HG02798 (cell line): ENCODE measurements at regions not wholly inside any gene's neighbourhood (a gene's known extent, or its start where the extent isn't known, plus 50 kb on each side); places are given as distances from the start of the nearest gene placed in this dataset.
"Not testable (repeated sequence)": the region's sequence is repeated elsewhere in the genome, so short reads cannot be mapped to it uniquely, and the experiment has no call there.

Source experiments
- ATAC-seq: cut with Tn5 transposase; IDR thresholded peaks from one replicate; pipeline ENCODE4 v1.9.1; 2021; ENCODE audit warnings: mild to moderate bottlenecking; ENCODE audit not compliant: unreplicated experiment, poor library complexity

DNA sequence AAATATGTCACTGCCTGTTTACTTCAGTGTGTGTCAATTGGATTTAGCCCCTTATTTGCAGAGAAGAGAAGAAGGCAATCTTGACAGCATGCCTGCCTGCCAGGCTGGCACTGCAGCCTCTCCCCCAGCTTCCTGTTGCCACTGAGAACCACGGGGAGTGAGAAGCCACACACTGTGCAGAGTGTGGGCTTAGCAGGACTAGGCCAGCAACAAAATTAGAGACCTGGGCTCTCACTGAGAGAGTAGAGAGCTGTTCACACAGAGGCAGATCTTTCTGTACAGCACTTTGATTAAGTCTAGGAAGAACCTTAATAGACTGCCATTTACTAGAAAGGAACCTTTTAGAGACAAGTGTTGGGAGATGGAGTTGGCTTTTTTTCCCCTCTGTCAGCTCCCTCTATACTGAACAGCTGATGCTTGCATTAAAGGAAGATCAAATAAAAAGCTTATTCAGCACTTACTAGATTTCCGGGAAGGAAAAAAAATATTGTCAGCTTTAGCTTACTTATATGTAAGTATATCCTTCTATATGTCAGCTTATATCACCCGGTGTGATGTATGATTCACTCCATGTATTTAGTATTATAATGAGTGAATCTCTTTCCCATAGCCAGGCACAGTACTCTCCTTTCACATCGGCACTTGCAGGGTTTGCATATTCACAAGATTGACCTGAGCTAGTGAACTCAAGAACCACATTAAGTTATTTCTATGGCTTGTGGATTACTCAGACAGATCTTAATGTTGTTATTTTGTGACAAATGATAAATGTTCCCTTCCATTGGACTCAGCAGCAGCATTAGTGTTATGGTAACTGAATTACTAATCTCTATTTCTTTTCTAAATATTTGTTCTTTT lies 851.0 kb upstream of the EPHA7 start:
- ATAC-seq: no peak

DNA sequence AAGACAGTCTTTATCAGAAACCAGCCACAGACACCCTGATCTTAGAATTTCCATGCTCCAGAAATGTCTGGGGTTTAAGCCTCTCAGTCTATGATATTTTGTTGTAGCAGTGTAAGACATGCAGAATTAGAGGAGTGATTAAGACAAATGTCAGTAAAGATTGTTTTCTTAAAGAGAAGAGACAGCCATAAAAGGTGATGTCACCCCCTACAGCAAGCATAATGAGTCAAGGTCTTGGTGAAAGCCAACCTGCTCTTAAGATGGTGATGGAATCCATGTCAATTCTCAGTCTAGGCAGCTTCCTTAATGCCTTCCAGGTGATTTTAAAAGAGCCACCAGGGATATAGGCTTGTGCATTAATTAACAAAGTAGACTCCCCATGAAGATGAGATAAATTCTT lies 849.9 kb upstream of the EPHA7 start:
- no peak for ATAC-seq

DNA sequence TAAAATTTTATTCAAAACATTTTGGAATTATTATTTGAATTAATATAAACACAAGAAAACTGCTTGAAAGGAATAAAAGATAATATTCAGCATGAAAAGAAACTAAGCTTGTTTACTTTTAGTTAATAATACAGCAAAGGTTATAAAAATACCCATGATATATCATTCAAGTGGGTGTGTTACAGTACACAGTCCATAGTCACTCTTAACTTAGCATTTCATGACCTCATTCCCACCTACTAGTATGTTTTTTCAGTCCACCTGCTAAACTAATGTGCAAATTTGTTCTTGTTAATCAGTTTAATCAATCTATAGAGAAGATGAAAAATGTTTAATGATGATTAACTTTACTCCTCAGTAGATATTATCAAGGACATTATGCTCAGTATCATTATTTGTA lies 841.4 kb upstream of the EPHA7 start:
- no peak for ATAC-seq

DNA sequence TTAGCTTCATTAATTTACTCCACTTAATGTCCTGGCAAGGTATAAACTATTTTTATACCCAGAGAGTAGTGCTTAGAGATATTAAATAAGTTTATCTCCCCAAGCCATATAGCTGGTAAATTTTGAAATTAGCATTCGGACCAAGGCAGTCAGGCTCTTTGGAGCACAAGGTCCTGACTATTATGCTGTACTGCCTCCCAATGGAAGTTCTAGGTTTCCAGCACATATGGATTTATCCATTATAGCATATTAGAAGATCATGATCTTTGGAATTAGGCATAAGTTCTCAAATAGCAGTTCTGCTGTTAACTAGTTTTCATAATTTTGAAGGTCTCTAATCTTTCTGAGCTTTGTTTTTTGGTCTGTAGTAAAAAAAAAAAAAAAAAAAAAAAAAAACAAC lies 835.3 kb upstream of the EPHA7 start:
- ATAC-seq: no peak

DNA sequence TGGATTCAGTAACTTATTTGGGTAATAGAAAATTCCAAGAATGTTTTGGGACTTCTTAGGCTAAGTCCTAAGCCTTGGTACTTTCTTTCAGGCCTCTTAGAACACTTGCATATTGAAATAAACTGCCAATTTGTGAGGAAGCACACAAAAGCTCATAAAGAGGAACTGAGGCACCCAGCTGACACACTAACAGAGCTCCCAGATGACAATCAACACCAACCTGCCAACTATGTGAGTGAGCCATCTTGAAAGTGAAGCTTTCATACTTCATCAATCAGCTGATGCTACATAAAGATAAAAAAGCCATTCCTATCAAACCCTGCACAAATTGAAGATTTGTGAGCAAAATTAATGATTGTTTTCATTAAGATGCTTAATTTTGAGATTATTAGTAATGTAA lies 832.5 kb upstream of the EPHA7 start:
- ATAC-seq: no peak

DNA sequence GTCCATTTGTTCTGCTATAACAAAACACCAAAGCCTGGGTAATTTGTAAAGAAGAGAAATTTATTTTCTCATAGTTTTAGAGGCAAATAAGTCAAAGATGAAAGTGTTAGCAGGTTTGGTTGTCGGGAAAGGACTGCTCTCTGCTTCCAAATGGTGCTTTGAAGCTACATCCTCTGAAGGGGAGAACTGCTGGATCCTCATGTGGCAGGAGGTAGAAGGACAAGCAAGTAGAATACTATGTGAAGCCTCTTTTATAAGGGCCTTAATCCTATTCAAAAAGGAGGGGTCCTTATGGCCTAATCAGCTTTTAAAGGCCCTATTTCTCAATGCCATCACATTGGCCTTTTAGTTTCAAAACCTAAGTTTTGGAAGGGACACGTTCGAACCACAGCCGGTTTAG lies 826.0 kb upstream of the EPHA7 start:
- ATAC-seq: no peak

DNA sequence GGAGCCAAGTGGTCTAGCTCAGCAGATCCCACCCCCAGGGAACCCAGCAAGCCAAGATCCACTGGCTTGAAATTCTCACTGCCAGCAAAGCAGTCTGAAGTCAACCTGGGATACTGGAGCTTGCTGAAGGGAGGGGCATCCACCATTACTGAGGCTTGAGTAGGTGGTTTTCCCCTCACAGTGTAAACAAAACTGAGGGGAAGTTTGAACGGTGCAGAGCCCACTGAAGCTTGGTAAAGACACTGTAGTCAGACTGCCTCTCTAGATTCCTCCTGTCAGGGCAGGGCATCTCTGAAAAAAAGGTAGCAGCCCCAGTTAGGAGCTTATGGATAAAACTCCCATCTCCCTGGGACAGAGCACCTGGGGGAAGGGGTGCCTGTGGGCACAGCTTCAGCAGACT lies 819.5 kb upstream of the EPHA7 start:
- ATAC-seq: no peak

DNA sequence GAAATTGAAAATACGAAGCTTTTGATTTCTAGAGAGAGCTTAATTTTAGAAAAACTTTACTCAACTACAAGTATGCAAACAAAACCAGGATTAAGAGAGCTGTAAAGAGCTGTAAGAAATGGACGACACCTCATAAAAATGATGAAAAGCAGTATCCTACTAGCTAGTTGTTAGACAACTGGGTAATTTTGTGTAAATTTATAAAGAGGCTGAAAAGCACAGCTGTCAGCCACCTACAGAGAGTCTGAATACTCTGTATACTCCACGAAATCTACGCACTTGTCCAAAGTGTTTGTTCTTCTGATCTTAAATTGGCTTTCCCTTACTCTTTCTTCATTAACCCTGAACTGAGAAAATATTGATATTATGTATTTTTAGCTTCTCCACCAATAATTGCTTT lies 808.4 kb upstream of the EPHA7 start:
- no peak for ATAC-seq

DNA sequence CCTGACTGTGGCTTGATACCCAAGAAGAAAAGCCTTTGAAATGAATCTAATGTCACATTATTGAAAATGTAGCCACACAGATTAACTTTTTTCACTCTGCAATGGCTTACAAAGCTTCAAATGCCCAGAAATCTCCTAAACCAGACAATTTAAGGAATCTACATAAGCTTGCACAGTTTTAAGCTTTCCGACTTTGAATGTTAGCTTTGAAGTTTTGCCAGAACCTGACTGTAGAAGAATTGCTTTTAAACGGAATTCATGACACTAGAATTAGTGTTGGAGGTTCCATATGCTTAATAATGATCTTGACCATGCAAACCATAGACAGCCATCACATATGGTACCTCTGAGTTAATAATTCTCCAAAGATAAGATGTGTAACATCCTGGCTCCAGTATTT lies 798.5 kb upstream of the EPHA7 start:
- ATAC-seq: no peak

DNA sequence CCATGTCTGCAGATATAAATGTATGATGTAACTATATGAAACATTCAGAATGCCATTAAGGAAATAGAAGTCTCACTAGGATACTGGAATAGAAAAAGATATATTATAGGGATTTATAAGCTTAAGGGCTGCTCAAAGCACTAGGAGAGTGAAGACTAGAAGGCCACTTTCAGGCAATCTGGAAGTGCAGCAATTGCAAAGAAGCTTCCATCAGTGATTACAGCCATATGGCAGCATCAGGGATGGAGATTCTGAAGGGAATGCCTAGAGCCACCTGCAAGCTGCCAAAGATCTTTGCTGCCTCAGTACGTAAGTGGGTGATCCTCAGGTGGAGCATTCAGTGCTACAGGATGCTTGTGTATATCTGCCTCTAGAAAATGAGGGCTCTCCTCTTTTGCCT lies 796.2 kb upstream of the EPHA7 start:
- ATAC-seq: no peak

DNA sequence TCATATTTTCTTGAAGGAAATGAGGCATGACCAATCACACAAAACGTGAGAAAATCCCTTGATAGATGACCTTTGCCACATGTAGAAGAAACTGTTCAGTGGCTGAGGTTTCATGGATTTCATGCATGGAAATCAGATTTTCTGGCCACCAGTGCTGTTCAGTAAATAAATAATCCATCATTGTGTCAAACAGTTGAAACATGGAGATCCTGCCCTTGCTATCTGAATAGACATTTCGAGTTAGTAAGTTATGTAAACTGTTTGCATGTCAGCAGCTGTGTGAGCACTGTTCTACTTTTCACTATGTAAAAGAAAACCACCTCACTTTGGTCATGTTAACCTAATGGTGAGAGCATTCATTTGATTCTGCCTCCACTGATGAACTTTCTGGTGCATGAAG lies 793.9 kb upstream of the EPHA7 start:
- no peak for ATAC-seq

DNA sequence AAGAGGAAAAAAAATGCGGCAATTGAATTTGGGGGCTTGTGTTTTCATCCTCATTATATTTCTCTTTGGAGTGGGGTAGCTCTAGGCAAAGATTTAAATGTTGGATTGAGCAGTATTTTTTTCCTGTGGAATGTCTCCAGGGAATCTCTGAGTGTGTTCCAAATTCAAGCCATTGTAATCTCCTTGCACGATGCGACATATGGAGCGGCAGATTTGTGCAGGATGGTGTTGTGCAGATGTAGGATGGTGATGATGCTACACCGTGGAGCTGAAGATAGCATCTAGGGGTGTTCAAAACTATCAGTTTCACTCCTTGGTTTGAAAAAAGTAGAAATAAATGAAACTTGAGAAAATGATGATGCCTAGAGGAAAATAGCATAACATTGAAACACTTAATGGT lies 777.5 kb upstream of the EPHA7 start:
- no peak for ATAC-seq

DNA sequence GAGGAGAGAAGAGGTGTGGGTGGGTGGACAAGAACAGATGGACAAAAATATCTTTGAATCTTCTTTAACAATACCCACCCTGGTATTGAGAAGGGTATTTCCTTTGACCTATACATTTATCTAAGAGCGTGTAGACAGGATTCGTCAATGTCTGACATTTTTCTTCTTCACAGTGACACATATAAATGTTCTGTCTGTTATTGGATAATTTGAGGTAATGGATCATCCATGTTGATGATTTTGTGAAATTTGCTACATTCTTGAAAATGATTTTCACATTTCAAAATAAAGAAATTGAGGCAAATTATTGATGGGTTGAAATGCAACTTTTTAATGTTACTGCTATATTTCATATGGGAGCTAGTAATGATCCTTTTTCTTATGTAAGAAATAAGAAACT lies 770.7 kb upstream of the EPHA7 start:
- ATAC-seq: no peak

DNA sequence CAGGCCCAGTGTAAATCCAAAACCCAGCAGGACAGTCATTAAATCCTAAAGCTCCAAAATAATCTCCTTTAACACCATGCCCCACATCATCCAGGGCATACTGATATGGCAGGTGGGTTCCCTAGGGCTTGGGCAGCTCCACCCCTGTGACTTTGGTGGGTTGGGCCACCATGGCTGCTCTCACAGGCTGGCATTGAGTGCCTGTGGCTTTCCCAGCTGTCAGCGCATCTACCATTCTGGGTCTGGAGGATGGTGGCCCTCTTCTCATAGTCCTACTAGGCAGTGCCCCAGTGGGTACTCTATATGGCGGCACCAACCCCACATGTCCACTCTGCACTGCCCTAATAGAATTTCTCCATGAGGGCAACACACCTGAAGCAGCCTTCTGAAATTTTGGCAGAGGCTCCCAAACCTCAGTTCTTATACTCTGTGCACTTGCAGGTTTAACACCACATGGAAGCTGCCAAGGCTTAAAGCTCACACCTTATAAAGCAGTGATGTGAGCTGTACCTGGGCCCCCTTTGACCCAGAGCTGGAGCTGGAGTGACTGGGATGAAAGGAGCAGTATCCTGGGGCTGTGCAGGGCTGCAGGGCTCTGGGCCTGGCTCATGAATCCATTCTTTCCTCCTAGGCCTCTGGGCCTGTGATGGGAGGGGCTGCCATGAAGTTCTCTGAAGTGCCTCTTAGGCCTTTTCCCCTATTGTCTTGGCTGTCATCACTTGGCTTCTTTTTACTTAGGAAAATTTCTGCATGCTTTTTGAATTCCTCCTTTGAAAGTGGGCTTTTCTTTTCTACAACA lies 765.5 kb upstream of the EPHA7 start:
- ATAC-seq: no peak

DNA sequence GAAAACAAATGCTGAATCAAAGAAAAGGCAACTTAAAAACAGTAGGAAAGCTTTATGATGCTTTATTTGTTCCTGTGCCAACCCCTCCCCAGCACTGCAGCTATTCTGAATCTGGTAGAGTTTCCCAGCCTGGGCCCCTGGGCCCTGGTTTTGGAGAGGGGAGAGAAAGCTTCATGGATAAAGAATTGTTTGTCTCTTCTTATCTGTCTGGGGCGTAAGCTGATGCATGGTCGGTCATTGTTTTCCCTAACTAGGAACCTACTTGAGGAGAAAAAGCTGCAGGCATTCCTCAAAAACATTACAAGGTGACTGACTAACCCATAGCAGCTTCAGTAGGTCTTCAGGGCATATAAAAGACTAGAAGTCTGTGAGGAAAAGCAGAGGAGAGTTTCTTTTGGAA lies 758.1 kb upstream of the EPHA7 start:
- no peak for ATAC-seq

DNA sequence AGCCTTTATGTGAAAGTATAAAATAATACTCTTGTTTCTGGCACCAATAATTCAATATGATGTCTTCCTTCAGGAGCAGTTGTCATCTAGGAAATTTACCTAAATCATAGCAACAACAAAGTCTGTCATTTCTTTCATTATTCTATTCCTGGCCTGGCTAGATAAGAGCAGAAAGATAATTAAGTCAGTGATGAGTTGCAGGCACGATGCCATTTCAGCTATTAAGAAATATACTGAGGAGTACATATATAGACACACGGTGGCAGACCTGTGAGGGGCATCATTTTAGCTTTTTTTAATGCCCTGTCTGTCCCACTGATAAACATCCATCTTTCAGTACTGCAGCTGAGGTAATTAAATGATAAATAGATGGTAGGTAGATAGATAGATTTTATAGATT lies 756.1 kb upstream of the EPHA7 start:
- no peak for ATAC-seq

DNA sequence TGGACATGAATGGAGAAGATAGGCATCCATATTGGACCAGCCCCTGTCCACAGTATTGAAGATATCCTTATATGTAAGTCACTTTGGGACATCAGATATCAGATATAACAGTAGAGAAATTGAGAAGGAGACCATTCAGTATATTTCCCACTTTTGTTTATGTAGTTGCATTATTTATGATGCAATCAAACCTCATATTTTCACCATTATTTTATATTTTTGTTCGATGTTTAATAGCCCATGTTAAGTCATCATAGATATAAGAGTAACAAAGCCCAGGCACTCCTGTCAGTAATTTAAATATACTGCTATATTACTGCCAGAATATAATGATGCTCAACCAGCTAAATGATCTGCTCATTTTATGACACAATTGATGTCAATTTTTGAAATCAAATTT lies 744.5 kb upstream of the EPHA7 start:
- ATAC-seq: no peak

DNA sequence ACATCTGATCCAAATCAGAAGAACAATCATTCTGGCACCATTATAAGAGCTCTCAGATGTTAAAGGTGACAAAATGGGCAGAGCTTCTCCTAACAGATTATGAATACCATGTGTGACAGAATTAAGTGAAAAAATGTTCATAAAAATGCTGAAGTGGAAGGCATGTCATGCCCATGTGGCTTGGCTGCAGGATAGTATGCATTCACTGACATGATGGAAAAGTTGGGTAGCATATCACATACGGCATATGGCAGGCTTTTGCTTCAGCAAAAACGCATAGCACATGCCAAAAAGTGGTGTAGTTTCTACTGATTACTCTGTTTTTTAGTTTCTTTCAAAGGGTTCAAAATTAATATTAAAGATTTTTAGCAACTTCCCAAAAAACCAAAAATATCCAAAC lies 731.5 kb upstream of the EPHA7 start:
- ATAC-seq: no peak

DNA sequence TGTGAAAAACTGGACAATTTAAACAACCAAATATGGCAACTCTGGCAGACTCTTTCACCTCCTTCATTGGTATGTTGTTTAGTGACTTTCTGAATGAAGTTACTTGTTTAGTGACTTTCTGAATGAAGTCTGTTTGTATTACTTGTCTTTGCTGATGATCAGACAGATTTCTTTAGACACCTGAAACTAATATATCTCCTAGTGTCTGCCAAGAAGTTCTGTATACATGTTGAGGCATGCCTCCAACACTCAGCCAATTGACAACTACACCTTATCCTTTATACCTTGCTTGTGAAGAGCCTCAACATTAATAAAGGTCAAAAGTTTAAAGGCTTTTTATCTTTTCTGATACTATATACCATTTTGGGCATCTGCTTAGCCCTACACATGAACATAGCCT lies 725.4 kb upstream of the EPHA7 start:
- no peak for ATAC-seq

DNA sequence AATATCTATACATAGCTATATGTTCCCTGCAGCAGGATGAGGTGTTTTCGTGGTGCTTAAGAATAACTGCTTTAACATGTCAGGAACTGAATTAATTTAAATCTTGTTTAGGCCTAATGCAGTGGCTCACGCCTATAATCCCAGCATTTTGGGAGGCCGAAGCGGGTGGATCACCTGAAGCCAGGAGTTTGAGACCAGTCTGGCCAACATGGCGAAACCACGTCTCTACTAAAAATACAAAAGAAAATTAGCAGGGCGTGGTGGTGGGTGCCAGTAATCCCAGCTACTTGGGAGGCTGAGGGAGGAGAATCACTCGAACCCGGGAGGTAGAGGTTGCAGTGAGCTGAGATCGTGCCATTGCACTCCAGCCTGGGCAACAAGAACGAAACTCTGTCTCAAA lies 717.8 kb upstream of the EPHA7 start:
- not testable (repeated sequence) for ATAC-seq

DNA sequence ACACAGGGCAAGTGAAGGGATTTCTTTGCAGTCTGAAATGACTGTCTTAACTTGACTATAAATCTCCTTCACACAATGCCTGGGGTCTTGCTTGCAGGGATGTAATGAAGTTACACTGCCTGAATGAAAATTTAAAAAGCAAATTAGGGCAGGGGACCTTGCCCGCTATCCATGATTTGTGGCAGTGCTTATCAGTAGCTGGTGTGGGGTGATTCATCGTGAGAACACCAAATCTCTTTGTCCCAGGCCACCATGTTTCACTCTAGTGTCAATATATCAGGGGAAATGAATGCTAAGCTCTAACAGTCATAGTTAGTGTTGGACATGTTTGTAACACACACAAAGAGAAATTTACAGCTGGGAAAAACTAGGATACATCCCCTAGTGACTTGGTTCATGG lies 713.7 kb upstream of the EPHA7 start:
- no peak for ATAC-seq

DNA sequence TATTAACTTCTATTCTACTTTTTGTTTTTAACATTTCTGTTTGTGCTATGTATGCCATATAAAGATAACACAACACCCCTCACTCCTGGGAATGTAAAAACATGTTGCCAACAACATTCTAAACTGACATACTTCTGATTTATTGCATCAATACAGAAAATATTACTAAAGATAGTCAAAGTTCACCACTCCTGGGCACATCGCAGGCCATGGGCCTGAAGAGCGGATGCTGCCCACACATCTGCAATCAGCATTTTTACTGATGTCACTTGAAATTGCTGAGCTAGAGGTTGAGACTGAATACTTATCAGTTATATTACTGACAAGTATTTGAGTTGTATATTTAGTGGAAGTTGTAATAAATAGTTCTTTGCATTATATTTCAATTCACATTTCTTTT lies 711.9 kb upstream of the EPHA7 start:
- no peak for ATAC-seq
